ENCODE measurements at regions not wholly inside any gene's neighbourhood (a gene's known extent, or its start where the extent isn't known, plus 50 kb on each side); places are given as distances from the start of the nearest gene placed in this dataset.

GRCh38 chr4:11620861-11621260 is 192.2 kb upstream of the HS3ST1 start:
- TF ChIP-seq ZNF660 (tag by site-specific recombination; IDR thresholded peaks at IDR 0.05) (no peak), ZNF549 (tag by site-specific recombination; IDR thresholded peaks at IDR 0.05) (no peak), ZNF518A (tag by site-specific recombination; conservative IDR thresholded peaks at IDR 0.05; ENCODE audit: low read depth) (no peak), ZNF140 (tag by site-specific recombination; IDR thresholded peaks at IDR 0.05) (no peak), YY2 (tag by site-specific recombination; IDR thresholded peaks at IDR 0.05) (no peak), CTCF (tag by site-specific recombination; IDR thresholded peaks at IDR 0.05) (no peak), ATF2 (tag by site-specific recombination; IDR thresholded peaks at IDR 0.05; ENCODE audit: low read depth) (no peak)
